Brain microvascular endothelial cell (primary cell): ENCODE measurements at regions not wholly inside any gene's neighbourhood (a gene's known extent, or its start where the extent isn't known, plus 50 kb on each side); places are given as distances from the start of the nearest gene placed in this dataset.

ENCODE experiments used
- DNase-seq: peaks from one replicate; pipeline ENCODE4 v3.0.0-alpha.2; 2020
- H3K27ac ChIP-seq: fragments of 250-450 bp; sonication (Bioruptor Pico); 2 replicates; pipeline ENCODE4 v1.5.1; 2020; ENCODE audit warnings: mild to moderate bottlenecking, moderate library complexity
- H3K27me3 ChIP-seq: fragments of 250-450 bp; sonication (Bioruptor Pico); replicated peaks from 2 replicates; pipeline ENCODE4 v1.5.1; 2020; ENCODE audit warnings: mild to moderate bottlenecking
- H3K36me3 ChIP-seq: fragments of 250-450 bp; sonication (Bioruptor Pico); replicated peaks from 2 replicates; pipeline ENCODE4 v1.5.1; 2020; ENCODE audit warnings: mild to moderate bottlenecking
- H3K4me3 ChIP-seq: 2 replicates; pipeline ENCODE4 v1.5.1; 2011; ENCODE audit warnings: low read depth, mild to moderate bottlenecking, control low read depth, low read length, moderate library complexity
- CTCF ChIP-seq: IDR thresholded peaks from 2 replicates; pipeline ENCODE4 v1.5.1; 2011; ENCODE audit warnings: low read depth, mild to moderate bottlenecking, moderate library complexity, low read length, control low read depth, inconsistent platforms; ENCODE audit errors: missing control alignments
- in situ Hi-C: cut with HindIII; loops from 2 replicates; pipeline ENCODE4 v1.10.0; 2017; ENCODE audit warnings: low sequenced_read_pairs, low pct_ligation_motif_present

- no peak for DNase-seq
- in situ Hi-C loops = no loop called here
- no peak for TF ChIP-seq CTCF
These were observed 308.4 kb upstream of the NAV3 start for GRCh38 chr12:77522247-77522646.

GRCh38 chr12:77521508-77522115, 309.1 kb upstream of the NAV3 start:
- Histone ChIP-seq H3K27ac (no peak overlapping the region), H3K36me3 (no peaks in the 10 kb centered on the region), H3K4me3 (no peak overlapping the region), H3K27me3 (no peaks in the 10 kb centered on the region)
- DNase-seq = peak; percentile 9
- no peak for TF ChIP-seq CTCF
- in situ Hi-C loops = no loop called here

More at GRCh38 chr12:77522247-77522646, 308.4 kb upstream of the NAV3 start:
- Histone ChIP-seq H3K27ac (no peak overlapping the region), H3K36me3 (no peaks in the 10 kb centered on the region), H3K27me3 (no peaks in the 10 kb centered on the region), H3K4me3 (no peak overlapping the region)

- Histone ChIP-seq H3K27me3 (no peaks in the 10 kb centered on the region), H3K27ac (no peak overlapping the region), H3K4me3 (no peak overlapping the region), H3K36me3 (no peaks in the 10 kb centered on the region)
- no peak for DNase-seq
- TF ChIP-seq CTCF = no peak
- in situ Hi-C loops = no loop called here
These were observed 316.2 kb upstream of the NAV3 start for GRCh38 chr12:77514511-77514910.

GRCh38 chr12:77510985-77511384, 319.7 kb upstream of the NAV3 start:
- no peak for DNase-seq
- in situ Hi-C loops = no loop called here
- Histone ChIP-seq H3K27me3 (no peaks in the 10 kb centered on the region), H3K4me3 (no peak overlapping the region), H3K27ac (no peak overlapping the region), H3K36me3 (no peaks in the 10 kb centered on the region)
- no peak for TF ChIP-seq CTCF

GRCh38 chr12:77504466-77504865, 326.2 kb upstream of the NAV3 start:
- no peak for DNase-seq
- no peak overlapping the region for H3K4me3 ChIP-seq
- no peak overlapping the region for H3K27ac ChIP-seq
- no peaks in the 10 kb centered on the region for H3K36me3 ChIP-seq
- no peaks in the 10 kb centered on the region for H3K27me3 ChIP-seq
- no peak for TF ChIP-seq CTCF
- in situ Hi-C loops = no loop called here

GRCh38 chr12:77500089-77500488, 330.6 kb upstream of the NAV3 start:
- in situ Hi-C loops = no loop called here
- DNase-seq = no peak
- no peak for TF ChIP-seq CTCF
- Histone ChIP-seq H3K4me3 (no peak overlapping the region), H3K36me3 (no peaks in the 10 kb centered on the region), H3K27ac (no peak overlapping the region), H3K27me3 (no peaks in the 10 kb centered on the region)
